ENCODE measurements at regions not wholly inside any gene's neighbourhood (a gene's known extent, or its start where the extent isn't known, plus 50 kb on each side); places are given as distances from the start of the nearest gene placed in this dataset.

GRCh38 chr10:8691498-8692017 is 637.1 kb downstream of the GATA3 start:
- TF ChIP-seq GATA3 (IDR thresholded peaks at IDR 0.05; ENCODE audit: low read depth, low read length) (no peak), GATA2 (IDR thresholded peaks at IDR 0.05; ENCODE audit: low read depth, low read length) (no peak)

Data from SH-SY5Y (cell line).